ENCODE measurements at regions not wholly inside any gene's neighbourhood (a gene's known extent, or its start where the extent isn't known, plus 50 kb on each side); places are given as distances from the start of the nearest gene placed in this dataset.

- Histone ChIP-seq H3K9me3 (ENCODE audit: insufficient read depth, low read depth, low read length) (no peaks in the 10 kb centered on the region), H3K4me3 (ENCODE audit: low read length, poor library complexity, severe bottlenecking) (no peak overlapping the region), H3K79me2 (ENCODE audit: insufficient read depth, low read length) (no peaks in the 10 kb centered on the region), H3K9me2 (replicated peaks; ENCODE audit: low read depth, low read length) (no peaks in the 10 kb centered on the region), H3F3A (ENCODE audit: low read depth) (no peaks in the 10 kb centered on the region), H3K4me1 (ENCODE audit: insufficient read depth, low read length, poor library complexity, severe bottlenecking) (no peaks in the 10 kb centered on the region), H3K36me3 (ENCODE audit: insufficient read depth, low read length) (no peaks in the 10 kb centered on the region), H3K4me2 (ENCODE audit: low read depth, low read length, poor library complexity, severe bottlenecking) (no peak overlapping the region), H2AFZ (ENCODE audit: low read length) (no peak overlapping the region), H4K20me1 (ENCODE audit: insufficient read depth, low read length, poor library complexity, severe bottlenecking) (no peaks in the 10 kb centered on the region), H3K9ac (ENCODE audit: low read depth, low read length, poor library complexity, severe bottlenecking) (no peak overlapping the region), H3K27me3 (ENCODE audit: insufficient read depth, low read length, poor library complexity, severe bottlenecking) (no peaks in the 10 kb centered on the region)
- TF ChIP-seq EZH2phosphoT487 (IDR thresholded peaks at IDR 0.05; ENCODE audit: borderline replicate concordance) (no peak), CTCF (conservative IDR thresholded peaks at IDR 0.05; ENCODE audit: low read length) (no peak)
These were observed 243.6 kb downstream of the EDEM1 start for GRCh38 chr3:5431146-5431545.

- Histone ChIP-seq H3K36me3 (ENCODE audit: insufficient read depth, low read length) (no peaks in the 10 kb centered on the region), H3K79me2 (ENCODE audit: insufficient read depth, low read length) (no peaks in the 10 kb centered on the region), H3K9me2 (replicated peaks; ENCODE audit: low read depth, low read length) (no peaks in the 10 kb centered on the region), H3K9ac (ENCODE audit: low read depth, low read length, poor library complexity, severe bottlenecking) (no peak overlapping the region), H4K20me1 (ENCODE audit: insufficient read depth, low read length, poor library complexity, severe bottlenecking) (no peaks in the 10 kb centered on the region), H3K4me3 (ENCODE audit: low read length, poor library complexity, severe bottlenecking) (no peak overlapping the region), H2AFZ (ENCODE audit: low read length) (no peak overlapping the region), H3K4me1 (ENCODE audit: insufficient read depth, low read length, poor library complexity, severe bottlenecking) (no peaks in the 10 kb centered on the region), H3F3A (ENCODE audit: low read depth) (no peaks in the 10 kb centered on the region), H3K27me3 (ENCODE audit: insufficient read depth, low read length, poor library complexity, severe bottlenecking) (no peaks in the 10 kb centered on the region), H3K9me3 (ENCODE audit: insufficient read depth, low read depth, low read length) (no peaks in the 10 kb centered on the region), H3K4me2 (ENCODE audit: low read depth, low read length, poor library complexity, severe bottlenecking) (no peak overlapping the region)
- no peak for TF ChIP-seq CTCF (conservative IDR thresholded peaks at IDR 0.05; ENCODE audit: low read length)
- no peak for TF ChIP-seq EZH2phosphoT487 (IDR thresholded peaks at IDR 0.05; ENCODE audit: borderline replicate concordance)
These were observed 244.4 kb downstream of the EDEM1 start for GRCh38 chr3:5431811-5432378.

GRCh38 chr3:5437296-5437782 is 249.8 kb downstream of the EDEM1 start:
- Histone ChIP-seq H3K9ac (ENCODE audit: low read depth, low read length, poor library complexity, severe bottlenecking) (no peak overlapping the region), H3K4me2 (ENCODE audit: low read depth, low read length, poor library complexity, severe bottlenecking) (no peak overlapping the region), H2AFZ (ENCODE audit: low read length) (no peak overlapping the region)

More at GRCh38 chr3:5437296-5437782, 249.8 kb downstream of the EDEM1 start:
- no peaks in the 10 kb centered on the region for H3K9me3 ChIP-seq (ENCODE audit: insufficient read depth, low read depth, low read length)
- H3K79me2 ChIP-seq (ENCODE audit: insufficient read depth, low read length), result no peaks in the 10 kb centered on the region
- no peaks in the 10 kb centered on the region for H4K20me1 ChIP-seq (ENCODE audit: insufficient read depth, low read length, poor library complexity, severe bottlenecking)
- no peaks in the 10 kb centered on the region for H3K4me1 ChIP-seq (ENCODE audit: insufficient read depth, low read length, poor library complexity, severe bottlenecking)
- TF ChIP-seq CTCF (conservative IDR thresholded peaks at IDR 0.05; ENCODE audit: low read length) (no peak), EZH2phosphoT487 (IDR thresholded peaks at IDR 0.05; ENCODE audit: borderline replicate concordance) (no peak)
- H3F3A ChIP-seq (ENCODE audit: low read depth), result no peaks in the 10 kb centered on the region
- no peaks in the 10 kb centered on the region for H3K36me3 ChIP-seq (ENCODE audit: insufficient read depth, low read length)
- H3K9me2 ChIP-seq (replicated peaks; ENCODE audit: low read depth, low read length), result no peaks in the 10 kb centered on the region
- no peak overlapping the region for H3K4me3 ChIP-seq (ENCODE audit: low read length, poor library complexity, severe bottlenecking)
- no peaks in the 10 kb centered on the region for H3K27me3 ChIP-seq (ENCODE audit: insufficient read depth, low read length, poor library complexity, severe bottlenecking)

Measured in Loucy (cell line).